ENCODE measurements at regions not wholly inside any gene's neighbourhood (a gene's known extent, or its start where the extent isn't known, plus 50 kb on each side); places are given as distances from the start of the nearest gene placed in this dataset.

DNA sequence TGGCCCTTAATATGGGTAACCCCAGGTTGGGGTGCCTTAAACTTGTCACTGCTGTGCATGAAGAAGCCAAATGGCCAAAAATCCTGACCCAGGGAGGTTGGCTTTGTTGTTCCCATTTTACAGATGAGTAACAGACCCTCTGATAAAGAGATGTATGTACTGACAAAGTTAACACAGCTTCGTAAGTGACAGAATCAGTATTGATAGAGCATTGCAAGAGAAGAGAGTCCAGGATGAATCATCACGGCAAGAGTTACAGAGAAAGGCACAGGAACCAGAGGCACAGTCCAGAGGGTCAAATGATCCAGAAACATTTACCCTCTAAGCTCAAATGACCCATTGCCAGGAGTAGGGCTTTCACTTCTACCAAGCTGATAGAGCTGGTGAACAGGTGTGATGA is 103.8 kb upstream of the SMC2 start:
- DNase-seq (ENCODE audit: low spot score): no peak
- Mint-ChIP-seq H3K36me3 (ENCODE audit: low read depth, unreplicated experiment) (peaks cover 5% of the 10 kb centered on the region), H3K9me3 (ENCODE audit: unreplicated experiment) (peaks cover under 1% of the 10 kb centered on the region), H3K4me1 (ENCODE audit: unreplicated experiment) (no peaks in the 10 kb centered on the region), H3K27me3 (ENCODE audit: unreplicated experiment) (peaks cover 2% of the 10 kb centered on the region), H3K4me3 (ENCODE audit: unreplicated experiment) (no peak overlapping the region), H3K27ac (ENCODE audit: unreplicated experiment) (no peak overlapping the region)
- TF ChIP-seq CTCF (IDR thresholded peaks at IDR 0.05; ENCODE audit: unreplicated experiment): no peak

DNA sequence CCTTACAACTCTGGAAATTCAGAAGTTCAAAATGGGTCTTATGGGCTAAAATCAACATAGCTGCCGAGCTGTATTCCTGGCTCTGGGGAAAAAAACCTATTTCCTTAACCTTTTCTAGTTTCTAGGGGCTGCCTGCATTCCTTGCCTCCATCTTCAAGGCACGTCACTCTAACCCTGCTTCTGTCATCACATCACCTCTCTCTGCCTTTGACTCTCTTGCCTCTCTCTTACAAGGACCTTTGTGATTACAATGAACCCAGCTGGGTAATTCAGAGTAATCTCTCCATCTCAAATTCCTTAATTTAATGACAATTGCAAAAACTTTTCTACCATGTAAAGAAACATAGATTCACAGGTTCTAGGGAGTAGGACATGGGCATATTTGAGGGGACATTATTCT is 103.1 kb upstream of the SMC2 start:
- TF ChIP-seq CTCF (IDR thresholded peaks at IDR 0.05; ENCODE audit: unreplicated experiment): no peak
- no peak for DNase-seq (ENCODE audit: low spot score)
- peaks cover 2% of the 10 kb centered on the region for H3K27me3 Mint-ChIP-seq (ENCODE audit: unreplicated experiment)
- no peaks in the 10 kb centered on the region for H3K4me1 Mint-ChIP-seq (ENCODE audit: unreplicated experiment)
- no peak overlapping the region for H3K27ac Mint-ChIP-seq (ENCODE audit: unreplicated experiment)
- H3K9me3 Mint-ChIP-seq (ENCODE audit: unreplicated experiment): peaks cover 5% of the 10 kb centered on the region
- H3K36me3 Mint-ChIP-seq (ENCODE audit: low read depth, unreplicated experiment): peaks cover 5% of the 10 kb centered on the region
- H3K4me3 Mint-ChIP-seq (ENCODE audit: unreplicated experiment): no peak overlapping the region

DNA sequence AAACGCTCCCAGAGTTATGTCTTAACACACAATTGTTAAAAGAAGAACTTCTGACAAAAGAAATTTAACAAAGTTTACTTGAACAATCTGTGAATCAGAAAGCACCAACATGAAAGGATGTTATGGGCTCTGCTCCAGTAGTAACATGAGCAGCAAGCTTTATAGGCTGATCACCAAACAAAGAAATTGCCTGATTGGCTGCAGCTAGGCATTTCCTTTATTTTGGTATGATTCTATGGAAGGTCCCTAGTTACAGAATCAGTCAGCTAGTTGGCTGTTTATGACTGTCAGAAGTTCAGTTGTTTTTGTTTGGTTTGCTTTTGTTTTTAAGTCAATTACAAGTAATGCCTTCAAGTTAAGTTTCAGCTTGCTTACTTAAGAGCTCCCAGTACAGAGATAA is 102.4 kb upstream of the SMC2 start:
- peaks cover 5% of the 10 kb centered on the region for H3K36me3 Mint-ChIP-seq (ENCODE audit: low read depth, unreplicated experiment)

GRCh38 chr9:103992938-103993579 is 101.0 kb upstream of the SMC2 start:
- no peak for TF ChIP-seq CTCF (IDR thresholded peaks at IDR 0.05; ENCODE audit: unreplicated experiment)

More for the DNA sequence above, 102.4 kb upstream of the SMC2 start:
- no peak overlapping the region for H3K27ac Mint-ChIP-seq (ENCODE audit: unreplicated experiment)
- no peak overlapping the region for H3K4me3 Mint-ChIP-seq (ENCODE audit: unreplicated experiment)
- H3K9me3 Mint-ChIP-seq (ENCODE audit: unreplicated experiment): peaks cover 5% of the 10 kb centered on the region
- no peak for DNase-seq (ENCODE audit: low spot score)
- H3K4me1 Mint-ChIP-seq (ENCODE audit: unreplicated experiment): no peaks in the 10 kb centered on the region
- peaks cover 2% of the 10 kb centered on the region for H3K27me3 Mint-ChIP-seq (ENCODE audit: unreplicated experiment)
- no peak for TF ChIP-seq CTCF (IDR thresholded peaks at IDR 0.05; ENCODE audit: unreplicated experiment)

GRCh38 chr9:103997856-103998370 is 96.2 kb upstream of the SMC2 start:
- no peak for DNase-seq (ENCODE audit: low spot score)
- Mint-ChIP-seq H3K36me3 (ENCODE audit: low read depth, unreplicated experiment) (no peaks in the 10 kb centered on the region), H3K4me3 (ENCODE audit: unreplicated experiment) (no peak overlapping the region), H3K27ac (ENCODE audit: unreplicated experiment) (no peak overlapping the region), H3K27me3 (ENCODE audit: unreplicated experiment) (no peaks in the 10 kb centered on the region), H3K4me1 (ENCODE audit: unreplicated experiment) (no peaks in the 10 kb centered on the region), H3K9me3 (ENCODE audit: unreplicated experiment) (peaks cover 13% of the 10 kb centered on the region)
- TF ChIP-seq CTCF (IDR thresholded peaks at IDR 0.05; ENCODE audit: unreplicated experiment): no peak

More at GRCh38 chr9:103992938-103993579, 101.0 kb upstream of the SMC2 start:
- Mint-ChIP-seq H3K27ac (ENCODE audit: unreplicated experiment) (no peak overlapping the region), H3K4me1 (ENCODE audit: unreplicated experiment) (no peaks in the 10 kb centered on the region), H3K9me3 (ENCODE audit: unreplicated experiment) (peaks cover 5% of the 10 kb centered on the region), H3K36me3 (ENCODE audit: low read depth, unreplicated experiment) (peaks cover 5% of the 10 kb centered on the region), H3K27me3 (ENCODE audit: unreplicated experiment) (peaks cover 2% of the 10 kb centered on the region), H3K4me3 (ENCODE audit: unreplicated experiment) (no peak overlapping the region)
- DNase-seq (ENCODE audit: low spot score): no peak
